ENCODE measurements at regions not wholly inside any gene's neighbourhood (a gene's known extent, or its start where the extent isn't known, plus 50 kb on each side); places are given as distances from the start of the nearest gene placed in this dataset.
A peak's percentile ranks its signal among the peaks of the same experiment; 100 is the strongest.

- H3K9ac ChIP-seq (replicated peaks; ENCODE audit: extremely low read depth, insufficient read depth, low read length): peak overlapping the region; percentile 8
- H3K9me1 ChIP-seq (replicated peaks; ENCODE audit: control insufficient read depth, extremely low read depth, insufficient read depth, low read length): no peaks in the 10 kb centered on the region
- H3K79me2 ChIP-seq (ENCODE audit: control insufficient read depth, insufficient read depth, low read length): no peaks in the 10 kb centered on the region
- peaks cover 31% of the 10 kb centered on the region for H3K4me1 ChIP-seq (ENCODE audit: control insufficient read depth, extremely low read depth, insufficient read depth, low read length)
- H3K4me2 ChIP-seq (ENCODE audit: insufficient read depth, low read length): peak overlapping the region; percentile 17
- H3K27me3 ChIP-seq (ENCODE audit: control insufficient read depth in 2 of 2, insufficient read depth in 2 of 2, low read length in 2 of 2): no peaks in the 10 kb centered on the region
- H2AFZ ChIP-seq (ENCODE audit: low read depth, low read length): peak overlapping the region; percentile 9
- ChIA-PET CTCF (interaction anchor here (1.0 to 1.5 kb wide), 5 partner anchors 21 to 202 kb away, joined by 3 to 5 read pairs (median 4); no protein-coding TSS in a partner anchor), POLR2A (no interaction called here)
- TF ChIP-seq JUN (IDR thresholded peaks at IDR 0.05; ENCODE audit: borderline replicate concordance, insufficient read depth, insufficient read length, low read depth) (peak; percentile 7), POLR2AphosphoS5 (IDR thresholded peaks at IDR 0.05; ENCODE audit: insufficient read depth, low read depth, low read length) (peak; percentile 27), MAX (IDR thresholded peaks at IDR 0.05; ENCODE audit: insufficient read depth, insufficient read length) (no peak), MYC (IDR thresholded peaks at IDR 0.05; ENCODE audit: low read depth, low read length) (no peak), EZH2 (IDR thresholded peaks at IDR 0.05; ENCODE audit: borderline replicate concordance, low read depth, low read length, severe bottlenecking) (no peak), GATA2 (IDR thresholded peaks at IDR 0.05; ENCODE audit: insufficient read depth, insufficient read length, low read depth, low read length) (peak; percentile 40), FOS (IDR thresholded peaks at IDR 0.05; ENCODE audit: borderline replicate concordance, insufficient read depth, low read length) (peak; percentile 57), CTCF (IDR thresholded peaks at IDR 0.05; ENCODE audit: extremely low read depth in 1 of 2, insufficient read depth in 1 of 2, low read depth in 1 of 2, low read length in 2 of 2) (no peak), POLR2A (IDR thresholded peaks at IDR 0.05; ENCODE audit: low read depth, low read length) (no peak)
- H4K20me1 ChIP-seq (replicated peaks; ENCODE audit: control insufficient read depth, extremely low read depth, insufficient read depth, low read length): no peaks in the 10 kb centered on the region
- H3K36me3 ChIP-seq (ENCODE audit: control insufficient read depth in 2 of 2, extremely low read depth in 1 of 2, insufficient read depth in 2 of 2, low read length in 2 of 2): no peaks in the 10 kb centered on the region
- no peak for FAIRE-seq
- intact Hi-C loops (cut with micrococcal nuclease) (no loop called here), dilution Hi-C loops (cut with MboI; ENCODE audit: extremely low pct_ligation_motif_present, low sequenced_read_pairs) (no loop called here)
- no peaks in the 10 kb centered on the region for H3K9me3 ChIP-seq (replicated peaks; ENCODE audit: control insufficient read depth, insufficient read depth, low read length)
- no peak overlapping the region for H3K4me3 ChIP-seq (replicated peaks in 1 of 3; ENCODE audit: insufficient read depth in 1 of 3, low read depth in 1 of 3, low read length in 3 of 3)
- BruUV-seq (replicated peaks): TSS peak; percentile 55
- H3K27ac ChIP-seq (ENCODE audit: insufficient read depth, low read depth, low read length): peak overlapping the region; percentile 76
- peak; percentile 70 for DNase-seq (ENCODE audit: low read depth, low spot score)
Observed at GRCh38 chr6:84623956-84624680, 140.3 kb downstream of the TBX18 start.
